NCI-H1930 (cell line): ENCODE measurements at regions not wholly inside any gene's neighbourhood (a gene's known extent, or its start where the extent isn't known, plus 50 kb on each side); places are given as distances from the start of the nearest gene placed in this dataset.

ENCODE experiments used
- DNase-seq, 2 experiments: peaks; one replicate each; lab custom pipeline; 2025; lab: John Stamatoyannopoulos, UW

GRCh38 chr18:46344416-46345180 lies 240.4 kb downstream of the HAUS1 start:
- no peak for DNase-seq

- no peak for DNase-seq
Measured at GRCh38 chr18:46345181-46345465, 240.9 kb downstream of the HAUS1 start.

- DNase-seq = no peak
Measured at GRCh38 chr18:46346213-46346612, 242.0 kb downstream of the HAUS1 start.

- DNase-seq = no peak
Measured at GRCh38 chr18:46346896-46347630, 242.9 kb downstream of the HAUS1 start.

- DNase-seq = no peak
Measured at GRCh38 chr18:46350598-46351159, 246.5 kb downstream of the HAUS1 start.

- DNase-seq = no peak
Measured at GRCh38 chr18:46352520-46353250, 248.5 kb downstream of the HAUS1 start.

GRCh38 chr18:46353460-46353859 lies 249.3 kb downstream of the HAUS1 start:
- DNase-seq = no peak

GRCh38 chr18:46356278-46357033 lies 252.3 kb downstream of the HAUS1 start:
- DNase-seq = no peak

- DNase-seq = no peak
Measured at GRCh38 chr18:46360102-46360699, 256.0 kb downstream of the HAUS1 start.

GRCh38 chr18:46360866-46361265 lies 256.7 kb downstream of the HAUS1 start:
- DNase-seq = no peak

GRCh38 chr18:46362533-46362932 lies 258.3 kb downstream of the HAUS1 start:
- no peak for DNase-seq

GRCh38 chr18:46364048-46364447 lies 259.9 kb downstream of the HAUS1 start:
- no peak for DNase-seq

- no peak for DNase-seq
Measured at GRCh38 chr18:46366201-46366600, 262.0 kb downstream of the HAUS1 start.

- DNase-seq = no peak
Measured at GRCh38 chr18:46366751-46367376, 262.7 kb downstream of the HAUS1 start.

- DNase-seq = no peak
Measured at GRCh38 chr18:46369323-46369722, 265.1 kb downstream of the HAUS1 start.

GRCh38 chr18:46370898-46371297 lies 266.7 kb downstream of the HAUS1 start:
- no peak for DNase-seq

- DNase-seq = no peak
Measured at GRCh38 chr18:46372670-46373069, 268.5 kb downstream of the HAUS1 start.

- DNase-seq = no peak
Measured at GRCh38 chr18:46373131-46373530, 268.9 kb downstream of the HAUS1 start.

- no peak for DNase-seq
Measured at GRCh38 chr18:46373791-46374190, 269.6 kb downstream of the HAUS1 start.

GRCh38 chr18:46374850-46375249 lies 270.7 kb downstream of the HAUS1 start:
- no peak for DNase-seq

GRCh38 chr18:46377557-46377956 lies 273.4 kb downstream of the HAUS1 start:
- no peak for DNase-seq
